H1 (cell line): ENCODE measurements at regions not wholly inside any gene's neighbourhood (a gene's known extent, or its start where the extent isn't known, plus 50 kb on each side); places are given as distances from the start of the nearest gene placed in this dataset.

Experiments used
- CBX8 ChIP-seq: fragments of 300-800, 300-1000 bp; sonication (generic); IDR thresholded peaks from 2 replicates; pipeline ENCODE4 v1.7.1; 2016; ENCODE audit warnings: low read depth, low read length, borderline replicate concordance
- CTBP2 ChIP-seq: IDR thresholded peaks from 2 replicates; pipeline ENCODE4 v1.7.0; 2011; ENCODE audit warnings: borderline replicate concordance, mild to moderate bottlenecking, moderate library complexity, mixed read lengths, low read length; ENCODE audit not compliant: insufficient read depth, insufficient read length
- E2F6 ChIP-seq: IDR thresholded peaks from 2 replicates; pipeline ENCODE4 v1.6.1; 2012; ENCODE audit warnings: inconsistent platforms
- POLR2AphosphoS5 ChIP-seq: IDR thresholded peaks from 2 replicates; pipeline ENCODE4 v1.6.1; 2011; ENCODE audit warnings: low read depth, low read length
- RAD21 ChIP-seq, 2 experiments: IDR thresholded peaks in 1 of 2; conservative IDR thresholded peaks in 1 of 2; 2 replicates each; pipeline ENCODE4 v1.6.1; 2011; ENCODE audit warnings: low read depth in 2 of 2, low read length in 2 of 2, improper control_type of control experiment in 1 of 2, inconsistent platforms in 1 of 2, mild to moderate bottlenecking in 1 of 2, moderate library complexity in 1 of 2
- SIRT6 ChIP-seq: IDR thresholded peaks from one replicate; pipeline ENCODE4 v1.7.1; 2012; ENCODE audit warnings: low read length, inconsistent platforms

GRCh38 chr5:126020770-126021169, 402.4 kb upstream of the GRAMD2B start (continued):
- TF ChIP-seq POLR2AphosphoS5 (no peak), CBX8 (no peak), E2F6 (no peak), SIRT6 (no peak), RAD21 (IDR thresholded peaks at IDR 0.05 in 1 of 2, conservative IDR thresholded peaks at IDR 0.05 in 1 of 2; ENCODE audit: low read depth in 2 of 2, low read length in 2 of 2) (no peak), CTBP2 (no peak)
